Smooth muscle cell (in vitro differentiated cells): ENCODE measurements at regions not wholly inside any gene's neighbourhood (a gene's known extent, or its start where the extent isn't known, plus 50 kb on each side); places are given as distances from the start of the nearest gene placed in this dataset.
A peak's percentile ranks its signal among the peaks of the same experiment; 100 is the strongest.

ENCODE experiments used
- DNase-seq: peaks from one replicate; lab custom pipeline; 2025; ENCODE audit not compliant: unreplicated experiment; lab: John Stamatoyannopoulos, UW
- H2AFZ ChIP-seq: fragments of 200-600 bp; sonication (generic); 2 replicates; pipeline ENCODE4 v1.6.0; 2016; ENCODE audit warnings: antibody characterized with exemption, low read depth, mild to moderate bottlenecking
- H3F3A ChIP-seq: fragments of 200-600 bp; sonication (generic); 2 replicates; pipeline ENCODE4 v1.6.0; 2017; ENCODE audit warnings: antibody characterized with exemption, low read depth
- H3K27ac ChIP-seq: fragments of 200-600 bp; sonication (generic); 2 replicates; pipeline ENCODE4 v1.5.1; 2016; ENCODE audit warnings: low read depth, mild to moderate bottlenecking
- H3K27me3 ChIP-seq: fragments of 200-600 bp; sonication (generic); 2 replicates; pipeline ENCODE4 v1.6.1; 2016; ENCODE audit warnings: low read depth, mild to moderate bottlenecking
- H3K36me3 ChIP-seq: fragments of 200-600 bp; sonication (generic); 2 replicates; pipeline ENCODE4 v1.5.1; 2016; ENCODE audit warnings: low read depth
- H3K4me1 ChIP-seq: fragments of 200-600 bp; sonication (generic); 2 replicates; pipeline ENCODE4 v1.5.1; 2016; ENCODE audit warnings: low read depth
- H3K4me2 ChIP-seq: fragments of 200-600 bp; sonication (generic); 2 replicates; pipeline ENCODE4 v1.6.0; 2016; ENCODE audit warnings: mild to moderate bottlenecking
- H3K4me3 ChIP-seq: fragments of 200-600 bp; sonication (generic); 2 replicates; pipeline ENCODE4 v1.5.1; 2016; ENCODE audit warnings: mild to moderate bottlenecking
- H3K79me2 ChIP-seq: fragments of 200-600 bp; sonication (generic); 2 replicates; pipeline ENCODE4 v1.6.0; 2016; ENCODE audit warnings: low read depth, mild to moderate bottlenecking
- H3K9ac ChIP-seq: fragments of 200-600 bp; sonication (generic); 2 replicates; pipeline ENCODE4 v1.6.0; 2016; ENCODE audit warnings: low read depth
- H3K9me3 ChIP-seq: fragments of 200-600 bp; sonication (generic); replicated peaks from 2 replicates; pipeline ENCODE4 v1.5.1; 2016; ENCODE audit warnings: low read depth
- H4K20me1 ChIP-seq: fragments of 200-600 bp; sonication (generic); 2 replicates; pipeline ENCODE4 v1.6.0; 2016; ENCODE audit warnings: low read depth
- WGBS: methylation state at CpG from one replicate; pipeline ENCODE4 v1.1.7; 2016; ENCODE audit warnings: low lambda C conversion rate; 5-methylcytosine and 5-hydroxymethylcytosine counted together
- TF ChIP-seq, protein P1 (sequence below): fragments of 200-600 bp; sonication (generic); IDR thresholded peaks from 2 replicates; pipeline ENCODE4 v1.5.1; 2017; ENCODE audit warnings: borderline replicate concordance, mild to moderate bottlenecking, antibody characterized with exemption; ENCODE audit not compliant: insufficient read depth, poor library complexity, severe bottlenecking

DNA sequence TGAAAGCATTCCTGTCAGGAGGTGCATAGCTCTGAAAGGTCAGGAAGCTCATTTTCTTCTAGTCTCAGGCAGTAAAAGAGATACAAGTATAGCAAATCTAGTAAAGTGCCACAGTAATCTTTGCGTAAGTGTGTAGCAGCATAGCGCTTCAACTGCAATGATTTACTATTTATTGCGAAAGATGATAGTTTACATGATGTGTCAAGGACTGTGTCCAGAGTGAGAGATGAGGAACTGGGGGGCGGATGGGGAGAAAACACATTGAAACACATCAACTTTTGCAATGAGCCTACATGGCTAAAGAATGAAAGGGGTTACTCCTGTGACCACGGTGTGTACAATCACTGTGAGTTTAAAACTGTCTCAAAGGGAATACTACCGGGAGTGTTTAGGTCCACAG is 644.4 kb downstream of the GALR1 start:
- Histone ChIP-seq H3K4me3 (no peak overlapping the region), H3K36me3 (no peaks in the 10 kb centered on the region), H3K4me1 (no peaks in the 10 kb centered on the region), H3K79me2 (no peaks in the 10 kb centered on the region), H2AFZ (no peak overlapping the region), H3K4me2 (no peak overlapping the region), H3K9ac (no peak overlapping the region), H4K20me1 (no peaks in the 10 kb centered on the region), H3F3A (no peaks in the 10 kb centered on the region), H3K9me3 (no peaks in the 10 kb centered on the region), H3K27me3 (peaks cover 7% of the 10 kb centered on the region), H3K27ac (no peak overlapping the region)
- no peak for DNase-seq
- TF ChIP-seq, protein P1, sequence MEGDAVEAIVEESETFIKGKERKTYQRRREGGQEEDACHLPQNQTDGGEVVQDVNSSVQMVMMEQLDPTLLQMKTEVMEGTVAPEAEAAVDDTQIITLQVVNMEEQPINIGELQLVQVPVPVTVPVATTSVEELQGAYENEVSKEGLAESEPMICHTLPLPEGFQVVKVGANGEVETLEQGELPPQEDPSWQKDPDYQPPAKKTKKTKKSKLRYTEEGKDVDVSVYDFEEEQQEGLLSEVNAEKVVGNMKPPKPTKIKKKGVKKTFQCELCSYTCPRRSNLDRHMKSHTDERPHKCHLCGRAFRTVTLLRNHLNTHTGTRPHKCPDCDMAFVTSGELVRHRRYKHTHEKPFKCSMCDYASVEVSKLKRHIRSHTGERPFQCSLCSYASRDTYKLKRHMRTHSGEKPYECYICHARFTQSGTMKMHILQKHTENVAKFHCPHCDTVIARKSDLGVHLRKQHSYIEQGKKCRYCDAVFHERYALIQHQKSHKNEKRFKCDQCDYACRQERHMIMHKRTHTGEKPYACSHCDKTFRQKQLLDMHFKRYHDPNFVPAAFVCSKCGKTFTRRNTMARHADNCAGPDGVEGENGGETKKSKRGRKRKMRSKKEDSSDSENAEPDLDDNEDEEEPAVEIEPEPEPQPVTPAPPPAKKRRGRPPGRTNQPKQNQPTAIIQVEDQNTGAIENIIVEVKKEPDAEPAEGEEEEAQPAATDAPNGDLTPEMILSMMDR = no peak
- WGBS = 88% methylated on average over 6 of the region's 6 CpGs

DNA sequence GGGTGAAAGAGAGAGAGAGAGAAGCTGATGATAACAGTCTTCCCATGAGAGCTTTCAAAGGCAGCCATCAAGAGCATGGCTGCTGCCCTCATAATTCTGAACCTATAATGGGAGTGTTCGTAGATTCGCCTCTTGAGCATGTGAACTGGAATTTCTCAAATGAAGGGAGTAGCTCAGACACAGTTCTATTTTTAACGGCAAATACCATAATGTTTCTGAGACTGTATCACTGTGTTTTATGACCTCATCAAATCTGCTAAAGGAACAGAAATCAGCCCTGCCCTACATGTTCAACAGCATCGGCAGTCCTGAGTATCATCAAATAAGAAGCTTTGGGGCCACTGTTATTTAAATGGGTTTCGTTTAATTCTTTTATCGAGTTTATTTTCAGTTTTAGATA is 645.6 kb downstream of the GALR1 start:
- no peak overlapping the region for H2AFZ ChIP-seq
- no peaks in the 10 kb centered on the region for H4K20me1 ChIP-seq
- H3K79me2 ChIP-seq = no peaks in the 10 kb centered on the region
- TF ChIP-seq, protein P1 = no peak
- DNase-seq = no peak
- peaks cover 7% of the 10 kb centered on the region for H3K27me3 ChIP-seq
- H3K4me2 ChIP-seq = no peak overlapping the region
- H3K9me3 ChIP-seq = no peaks in the 10 kb centered on the region
- H3K9ac ChIP-seq = no peak overlapping the region
- H3F3A ChIP-seq = no peaks in the 10 kb centered on the region
- 86% methylated on average over 6 of the region's 6 CpGs for WGBS
- no peak overlapping the region for H3K4me3 ChIP-seq
- no peaks in the 10 kb centered on the region for H3K4me1 ChIP-seq
- H3K36me3 ChIP-seq = no peaks in the 10 kb centered on the region
- no peak overlapping the region for H3K27ac ChIP-seq

DNA sequence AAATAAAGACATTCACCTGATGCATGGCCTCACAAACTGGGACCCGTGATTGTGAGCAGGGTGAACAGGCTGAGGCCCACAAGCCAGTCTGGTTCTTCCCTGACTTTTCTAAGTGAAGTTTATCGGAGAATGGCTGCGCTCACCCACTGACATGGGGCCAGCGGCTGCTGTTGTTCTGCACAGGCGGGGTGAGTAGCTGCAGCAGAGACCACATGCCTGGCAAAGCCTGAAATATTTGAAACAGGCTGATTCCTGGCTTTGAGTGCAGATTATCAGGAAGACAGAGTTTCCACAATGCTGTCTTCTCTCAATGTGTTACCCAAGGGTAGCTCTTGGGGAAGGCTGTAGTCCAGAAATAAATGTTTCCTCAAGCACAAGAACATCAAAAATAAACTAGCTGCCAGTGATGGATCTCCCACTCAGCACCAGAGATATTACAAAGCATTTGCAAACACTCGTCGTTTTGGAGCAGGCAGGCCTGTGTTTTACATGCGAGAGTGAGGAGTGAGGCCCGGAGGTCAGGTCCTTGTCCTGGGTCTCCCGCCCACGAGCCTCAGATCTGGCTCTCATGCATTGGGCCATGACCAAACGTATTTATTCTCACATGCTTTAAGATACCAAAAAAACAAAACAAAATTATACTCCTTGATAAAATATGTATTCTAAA is 647.1 kb downstream of the GALR1 start:
- no peak overlapping the region for H3K9ac ChIP-seq
- H3K9me3 ChIP-seq = no peaks in the 10 kb centered on the region
- no peaks in the 10 kb centered on the region for H3K79me2 ChIP-seq
- H3K4me2 ChIP-seq = no peak overlapping the region
- 69% methylated on average over 12 of the region's 12 CpGs for WGBS
- H3K4me1 ChIP-seq = no peaks in the 10 kb centered on the region
- H4K20me1 ChIP-seq = no peaks in the 10 kb centered on the region
- no peaks in the 10 kb centered on the region for H3K36me3 ChIP-seq
- no peaks in the 10 kb centered on the region for H3F3A ChIP-seq
- no peak for DNase-seq
- peaks cover 7% of the 10 kb centered on the region for H3K27me3 ChIP-seq
- peak overlapping the region; percentile 43 for H2AFZ ChIP-seq
- H3K4me3 ChIP-seq = no peak overlapping the region
- H3K27ac ChIP-seq = no peak overlapping the region
- TF ChIP-seq, protein P1 = no peak

DNA sequence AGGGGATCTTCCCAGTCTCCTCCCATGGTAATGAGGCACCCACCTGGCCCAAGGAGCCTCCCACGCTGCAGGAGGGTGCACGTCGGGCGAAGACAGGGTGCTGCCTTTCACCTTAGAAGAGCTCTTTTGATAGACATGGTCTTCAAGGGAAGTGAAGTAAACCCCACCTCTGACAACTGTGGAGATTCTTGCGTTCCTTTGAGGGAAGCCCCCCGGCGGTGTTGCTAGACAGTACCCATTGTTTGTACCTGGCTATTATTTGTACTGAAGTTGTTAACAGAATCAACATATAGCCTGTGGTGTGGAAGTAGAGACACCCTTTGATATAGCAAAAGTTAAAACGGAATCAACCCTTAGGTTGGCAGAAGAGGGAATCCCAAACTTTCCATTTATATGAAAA is 648.0 kb downstream of the GALR1 start:
- H3F3A ChIP-seq = no peaks in the 10 kb centered on the region

More for the DNA sequence above, 648.0 kb downstream of the GALR1 start:
- Histone ChIP-seq H2AFZ (no peak overlapping the region), H3K4me2 (no peak overlapping the region), H3K9me3 (no peaks in the 10 kb centered on the region), H3K27ac (no peak overlapping the region), H3K4me1 (no peaks in the 10 kb centered on the region), H3K79me2 (no peaks in the 10 kb centered on the region), H4K20me1 (no peaks in the 10 kb centered on the region), H3K36me3 (no peaks in the 10 kb centered on the region), H3K27me3 (peaks cover 7% of the 10 kb centered on the region), H3K9ac (no peak overlapping the region), H3K4me3 (no peak overlapping the region)
- no peak for DNase-seq
- WGBS = 67% methylated on average over 8 of the region's 8 CpGs
- TF ChIP-seq, protein P1 = no peak
